ENCODE measurements at regions not wholly inside any gene's neighbourhood (a gene's known extent, or its start where the extent isn't known, plus 50 kb on each side); places are given as distances from the start of the nearest gene placed in this dataset.

DNA sequence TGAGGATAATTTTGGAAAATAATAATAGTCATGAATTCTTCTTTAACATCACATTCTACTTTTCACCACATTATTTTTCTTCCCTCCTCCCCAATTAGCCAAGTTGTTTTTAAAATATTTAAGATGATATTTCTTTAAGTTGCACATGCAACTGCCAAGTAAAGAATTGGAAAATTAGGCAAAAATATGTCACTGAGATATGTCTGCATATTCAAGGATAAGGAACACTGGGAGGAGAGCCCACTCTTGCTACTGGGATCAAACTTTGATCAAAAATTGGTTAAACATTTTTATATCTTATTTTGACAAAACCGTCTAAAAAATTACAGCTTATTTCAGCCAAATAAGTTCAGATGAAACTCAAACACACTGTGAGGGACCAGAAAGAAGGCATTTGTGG is 231.2 kb upstream of the TMTC1 start:
- DNase-seq: no peak

DNA sequence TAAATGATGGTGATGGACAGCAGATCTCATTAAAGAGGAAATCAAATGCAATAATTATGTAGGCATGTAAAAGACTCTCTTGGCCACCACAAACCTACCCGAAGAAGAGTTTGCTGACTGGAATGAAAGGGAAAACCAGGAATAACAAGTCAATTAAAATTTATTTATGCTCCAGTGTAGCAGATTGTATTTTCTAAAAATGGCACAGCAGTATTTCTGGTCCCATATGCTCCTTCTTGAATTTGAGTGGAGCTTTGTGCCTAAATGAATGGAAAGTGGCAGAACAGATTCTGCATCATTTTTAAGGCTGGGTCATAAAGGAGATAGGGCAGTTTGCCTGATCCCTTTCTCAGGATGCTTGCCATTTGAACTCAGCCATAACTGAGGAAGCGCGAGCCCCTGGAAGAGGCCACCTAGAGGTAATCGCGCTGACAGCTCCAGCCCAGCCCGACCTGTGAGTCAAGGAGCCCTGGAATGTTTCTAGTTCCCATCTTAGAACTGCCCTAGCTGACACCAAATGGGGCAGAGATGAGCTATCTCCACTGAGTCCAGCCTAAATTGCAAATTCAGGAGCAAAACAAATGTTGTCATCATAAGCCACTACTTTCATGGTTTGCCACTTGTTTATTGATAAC is 229.2 kb upstream of the TMTC1 start:
- no peak for DNase-seq

DNA sequence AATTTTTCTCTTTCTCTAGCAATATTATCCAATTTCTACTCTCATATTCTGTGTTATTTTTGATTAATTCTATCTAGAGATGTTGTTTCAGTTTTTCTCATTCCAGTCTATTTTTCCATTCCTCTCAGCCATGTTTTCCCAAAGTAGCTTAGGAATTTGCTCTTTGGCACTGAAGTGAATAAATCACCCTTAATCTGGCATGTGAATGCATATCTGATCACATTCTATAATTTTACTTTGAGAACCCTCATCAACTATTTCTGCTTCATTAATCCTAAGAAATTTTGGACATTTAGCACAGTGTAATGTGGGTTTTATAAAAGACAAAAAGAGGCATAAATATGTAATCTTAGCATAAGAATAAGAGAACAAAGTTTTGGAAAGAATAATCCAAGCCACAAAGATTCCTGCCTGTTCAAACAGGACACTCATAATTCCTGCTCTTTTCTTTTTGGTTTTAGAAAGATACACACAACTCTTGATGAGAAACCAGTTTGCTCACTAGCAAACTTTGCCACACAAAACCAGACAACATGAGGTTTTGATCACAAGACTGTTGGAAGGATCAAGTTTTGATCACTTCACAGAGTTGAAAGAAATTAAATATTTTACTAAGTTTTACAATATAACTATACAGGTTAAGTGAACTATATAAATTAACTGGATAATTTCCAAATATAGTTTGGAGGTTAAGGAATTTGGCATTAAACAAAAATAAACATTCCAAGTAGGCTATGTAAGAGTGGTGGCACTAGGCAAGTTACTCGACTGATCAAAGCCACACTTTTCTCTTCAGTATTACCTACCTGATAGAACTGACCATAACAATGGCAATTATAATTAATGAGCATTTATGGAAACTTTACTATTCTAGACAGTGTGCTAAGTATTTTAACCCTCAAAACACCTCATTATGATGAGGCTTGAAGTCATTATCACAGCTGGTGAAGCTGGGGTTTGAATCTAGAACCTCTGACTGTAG is 226.6 kb upstream of the TMTC1 start:
- no peak for DNase-seq

DNA sequence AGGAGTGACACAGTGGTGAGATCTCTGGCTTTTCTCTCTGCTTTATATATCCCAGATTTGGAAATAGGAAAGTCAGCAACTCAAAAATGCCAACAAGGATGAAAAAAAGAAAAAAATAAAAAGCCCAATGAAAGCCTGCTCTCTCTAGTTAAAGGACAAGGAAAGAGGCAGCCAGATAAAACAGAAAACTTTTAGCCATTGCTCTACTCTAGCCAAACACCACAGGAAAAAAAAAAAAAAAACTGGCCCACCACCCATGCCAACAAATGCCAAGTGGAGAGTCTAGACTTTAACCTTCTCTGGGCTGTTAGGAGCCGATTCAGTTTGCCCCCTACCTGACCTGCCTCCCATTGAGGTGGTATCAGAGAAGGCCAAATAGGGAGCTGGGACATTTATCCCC is 222.3 kb upstream of the TMTC1 start:
- DNase-seq: no peak

DNA sequence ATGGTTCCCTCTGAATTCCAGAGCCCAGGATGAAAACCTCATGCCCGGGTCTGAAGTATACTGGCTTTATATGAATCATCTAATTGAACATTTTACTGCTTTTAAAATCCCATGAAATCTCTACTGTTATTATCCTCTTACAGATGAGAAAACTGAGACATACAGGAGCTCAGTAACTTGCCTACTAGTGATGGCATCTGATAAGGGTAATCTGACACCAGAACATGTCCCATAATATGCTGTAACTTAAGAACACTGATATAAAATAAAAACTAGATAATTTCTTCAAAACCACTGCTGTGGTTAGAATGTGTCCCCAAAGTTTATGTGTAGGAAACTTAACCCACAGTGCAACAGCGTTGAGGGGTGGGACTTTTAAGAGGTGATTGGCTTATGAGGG is 219.6 kb upstream of the TMTC1 start:
- no peak for DNase-seq

DNA sequence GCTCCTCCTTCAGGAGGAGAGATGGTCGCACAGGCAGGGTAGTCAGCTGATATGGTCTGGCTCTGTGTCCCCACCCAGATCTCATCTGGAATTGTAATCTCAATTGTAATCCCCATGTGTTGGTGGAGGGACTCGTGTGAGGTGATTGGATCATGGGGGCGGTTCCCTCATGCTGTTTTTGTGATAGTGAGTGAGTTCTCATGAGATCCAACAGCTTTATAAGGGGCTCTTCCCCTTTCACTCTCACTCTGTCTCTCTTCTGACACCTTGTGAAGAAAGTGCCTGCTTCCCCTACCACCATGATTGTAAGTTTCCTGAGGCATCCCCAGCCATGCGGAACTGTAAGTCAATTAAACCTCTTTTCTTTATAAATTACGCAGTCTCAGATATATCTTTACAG is 218.9 kb upstream of the TMTC1 start:
- DNase-seq: no peak

DNA sequence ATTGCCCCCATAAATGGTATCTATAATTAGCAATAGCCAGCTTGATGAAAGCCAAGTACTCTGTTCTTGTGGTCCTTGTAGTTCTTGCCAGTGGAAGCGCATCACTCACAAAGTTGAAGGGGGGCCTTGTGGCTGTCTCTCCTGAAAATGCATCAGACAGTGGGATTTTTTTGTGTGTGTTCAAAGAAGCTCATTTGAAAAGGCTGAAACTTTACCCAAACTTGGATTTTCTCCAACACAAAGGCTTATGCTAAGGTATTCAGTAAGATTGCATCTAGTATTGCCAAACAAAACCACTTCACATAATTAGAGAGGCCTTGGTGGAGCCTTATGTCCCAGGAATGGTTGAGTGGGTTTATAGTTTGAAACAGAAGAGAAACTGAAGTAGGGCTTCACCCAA is 216.7 kb upstream of the TMTC1 start:
- no peak for DNase-seq

DNA sequence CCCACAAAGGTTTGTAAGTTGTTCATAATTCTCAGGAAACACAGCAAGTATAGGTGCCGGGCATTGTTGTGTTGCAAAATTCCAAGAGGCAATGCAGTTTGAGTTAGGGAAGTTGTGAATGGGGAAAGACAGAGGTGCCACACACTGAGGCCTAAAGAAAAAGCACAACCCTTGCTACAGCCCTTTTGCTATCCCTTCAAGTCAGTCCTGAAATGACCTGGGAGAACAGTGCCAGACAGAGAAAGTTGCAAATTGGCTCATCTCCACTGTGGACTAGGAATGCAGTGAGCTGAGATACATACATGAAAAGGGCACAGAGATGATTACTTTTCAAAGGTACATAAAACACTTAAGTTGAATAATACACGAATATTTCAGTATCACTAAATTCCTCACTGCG is 213.3 kb upstream of the TMTC1 start:
- DNase-seq: no peak

DNA sequence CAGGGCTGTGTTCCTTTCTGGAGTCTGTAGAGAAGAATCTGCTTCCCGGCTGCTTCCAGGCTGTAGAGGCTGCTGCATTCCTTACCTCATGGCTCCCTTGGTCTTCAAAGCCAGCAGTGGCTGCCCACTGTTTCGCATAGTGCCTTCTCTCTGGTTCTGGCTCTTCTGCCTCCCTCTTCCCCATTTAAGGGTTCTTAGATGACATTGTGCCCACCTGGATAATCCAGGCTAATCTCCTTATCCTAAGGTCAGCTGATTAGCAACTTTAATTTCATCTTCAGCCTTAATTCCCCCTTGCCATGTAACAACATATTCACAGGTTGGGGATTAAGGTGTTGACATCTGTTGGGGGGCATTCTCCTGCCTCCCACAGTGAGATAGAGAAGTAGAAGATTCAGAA is 208.6 kb upstream of the TMTC1 start:
- no peak for DNase-seq

DNA sequence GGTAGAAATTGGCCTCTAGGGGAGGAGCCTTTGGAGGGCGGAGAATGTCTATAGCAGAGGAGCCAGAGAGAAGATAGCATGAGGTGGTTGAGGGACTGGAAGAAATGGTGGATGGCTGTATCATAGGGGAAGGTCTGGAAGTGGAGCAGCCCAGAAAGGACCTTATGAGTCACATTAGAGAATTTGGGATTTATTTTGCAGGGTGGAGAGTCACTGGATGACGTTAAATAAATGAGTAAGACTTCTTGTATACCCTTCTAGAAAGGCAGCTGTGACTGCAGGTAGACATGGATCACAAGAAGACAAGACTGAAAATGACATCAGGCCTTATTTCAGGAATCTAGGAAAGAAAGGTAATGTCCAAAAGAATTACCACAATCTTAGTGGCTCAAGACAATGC is 208.2 kb upstream of the TMTC1 start:
- no peak for DNase-seq

DNA sequence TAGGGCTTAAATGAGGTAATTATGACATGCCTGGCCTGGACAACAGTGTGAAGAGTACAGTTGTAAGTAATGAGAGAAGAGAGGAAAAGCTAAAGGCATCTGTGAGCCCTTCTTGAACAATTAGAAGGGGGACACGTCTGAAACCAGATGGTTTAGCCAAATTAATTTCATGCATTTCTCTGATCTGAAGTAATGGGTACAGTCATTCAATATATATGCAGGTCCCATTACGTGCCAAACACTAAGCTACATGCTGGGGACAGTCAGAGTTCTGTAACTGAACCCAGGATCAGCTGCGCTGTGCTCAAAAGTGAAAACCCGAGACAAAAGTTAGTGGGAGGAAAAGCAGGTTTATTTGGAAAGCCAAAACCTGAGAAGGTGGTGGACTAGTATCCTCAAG is 207.2 kb upstream of the TMTC1 start:
- DNase-seq: no peak

DNA sequence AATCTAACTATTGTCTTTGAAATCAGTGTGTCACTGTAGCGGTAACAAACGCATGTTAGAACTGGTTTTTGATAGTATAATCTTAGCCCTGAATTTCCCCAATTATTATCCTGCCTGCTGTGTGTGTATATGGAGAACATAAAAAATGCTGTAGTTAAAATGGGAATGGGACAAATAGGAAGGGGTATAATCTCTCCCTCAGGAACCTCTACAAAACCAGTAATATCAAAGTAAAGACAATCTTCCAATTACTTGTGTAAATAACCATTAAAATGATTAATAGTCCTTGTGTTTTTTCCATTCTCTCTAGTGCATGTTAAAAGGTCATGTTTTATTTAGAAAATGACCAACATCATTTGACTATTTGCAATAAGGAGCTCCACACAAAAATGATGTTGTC is 200.1 kb upstream of the TMTC1 start:
- DNase-seq: no peak

DNA sequence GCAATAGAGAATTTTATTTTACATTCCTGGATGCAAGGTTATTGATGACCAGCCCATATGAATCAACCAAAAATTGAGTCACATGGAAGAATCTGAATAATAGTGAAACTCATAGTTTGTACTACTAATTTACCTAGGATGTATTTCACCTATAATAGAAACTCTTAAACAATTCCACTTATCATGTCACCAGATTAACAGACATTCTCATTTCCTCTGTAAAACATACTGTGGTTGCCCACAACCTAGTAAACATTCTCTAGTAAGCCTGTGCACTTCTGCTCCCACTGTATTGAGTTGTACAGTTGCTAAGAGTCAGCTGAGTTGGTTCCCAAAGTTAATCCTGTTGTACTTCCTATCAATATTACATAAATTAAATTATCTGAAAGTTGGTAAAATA is 196.6 kb upstream of the TMTC1 start:
- no peak for DNase-seq

DNA sequence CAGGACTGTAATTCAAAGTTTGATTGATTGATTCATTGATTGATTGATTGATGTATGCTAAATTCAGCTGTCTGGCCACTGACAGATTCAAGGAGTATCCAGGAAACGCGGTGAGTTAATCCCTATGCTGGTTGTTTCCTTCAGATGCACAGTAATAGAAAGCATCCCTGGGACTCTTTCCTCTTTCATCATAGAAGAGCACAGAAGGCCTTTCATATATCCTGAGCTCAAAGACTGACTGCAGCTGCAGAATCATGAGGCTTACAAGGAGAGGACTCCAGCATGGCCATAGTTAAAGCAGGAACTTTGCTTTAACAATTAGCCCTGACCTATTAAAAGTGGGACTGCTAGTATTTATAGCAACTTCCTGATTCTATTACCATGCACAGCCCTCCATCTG is 187.7 kb upstream of the TMTC1 start:
- no peak for DNase-seq

DNA sequence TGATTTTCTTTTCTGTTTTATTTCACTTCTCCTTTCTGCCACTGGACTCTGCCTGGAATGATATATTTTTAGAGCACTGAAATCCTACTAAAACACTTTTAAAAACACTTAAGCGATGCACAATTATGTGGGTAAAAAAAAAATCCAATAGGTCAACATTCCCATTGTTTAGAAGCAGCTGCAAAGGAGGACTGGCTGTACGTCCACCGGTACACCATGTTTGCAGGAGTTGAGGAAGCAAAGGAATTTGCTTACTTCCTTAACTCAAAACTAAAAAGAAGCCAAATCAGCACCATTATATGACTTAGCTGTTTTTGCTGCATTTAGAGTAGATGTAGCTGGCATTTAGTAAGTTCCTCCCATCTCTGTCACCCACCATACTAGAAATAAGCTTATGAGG is 186.8 kb upstream of the TMTC1 start:
- no peak for DNase-seq

DNA sequence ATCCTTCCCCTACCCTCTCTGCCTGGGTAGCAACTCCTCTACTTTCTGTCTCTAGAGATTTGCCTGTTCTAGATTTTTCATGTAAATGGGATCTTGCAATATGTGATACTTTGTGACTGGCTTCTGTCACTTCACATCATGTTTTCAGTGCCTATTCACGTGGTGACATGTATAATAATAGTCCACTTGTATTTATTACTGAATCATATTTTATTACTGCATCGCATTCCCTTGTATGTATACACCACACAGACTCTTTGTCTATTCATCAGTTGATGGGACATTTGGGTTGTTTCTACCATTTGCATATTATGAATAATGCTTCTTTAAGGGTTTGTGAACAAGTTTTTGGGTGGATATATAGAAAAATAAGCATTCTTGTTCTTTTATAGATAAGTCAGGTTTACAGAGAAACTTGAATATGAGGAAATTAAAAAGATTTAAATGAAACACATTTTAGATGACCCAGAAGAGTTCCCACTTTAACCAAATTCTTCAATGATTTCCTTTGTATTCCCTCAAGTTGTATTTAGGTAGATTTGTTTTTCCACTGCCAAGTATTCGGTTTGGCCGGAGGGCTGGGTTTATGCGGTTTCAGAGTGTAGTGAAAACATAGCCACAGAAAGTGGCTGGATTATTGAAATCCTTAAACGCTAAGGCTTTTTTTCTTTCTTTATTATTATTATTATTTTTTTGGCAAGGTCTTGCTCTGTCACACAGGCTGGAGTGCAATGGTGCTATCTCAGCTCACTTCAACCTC is 178.7 kb upstream of the TMTC1 start:
- DNase-seq: no peak

DNA sequence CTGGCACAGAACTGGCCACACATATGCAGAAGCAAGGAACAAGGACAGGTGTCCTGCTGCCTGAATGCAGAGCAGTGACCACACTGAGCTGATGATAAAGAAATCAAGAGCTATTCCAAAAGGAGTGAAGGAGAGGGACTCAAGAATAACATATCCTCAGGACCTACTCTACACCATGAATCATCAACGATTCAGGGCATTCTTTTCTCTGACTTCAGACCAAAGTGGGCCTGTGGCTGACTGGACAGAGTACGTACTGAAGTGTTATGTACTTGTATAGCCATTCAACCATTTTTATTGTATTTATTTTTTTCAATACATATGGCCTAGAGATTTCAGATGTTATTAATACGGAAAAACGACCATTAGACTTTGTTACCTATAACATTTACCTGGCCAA is 177.5 kb upstream of the TMTC1 start:
- DNase-seq: no peak

DNA sequence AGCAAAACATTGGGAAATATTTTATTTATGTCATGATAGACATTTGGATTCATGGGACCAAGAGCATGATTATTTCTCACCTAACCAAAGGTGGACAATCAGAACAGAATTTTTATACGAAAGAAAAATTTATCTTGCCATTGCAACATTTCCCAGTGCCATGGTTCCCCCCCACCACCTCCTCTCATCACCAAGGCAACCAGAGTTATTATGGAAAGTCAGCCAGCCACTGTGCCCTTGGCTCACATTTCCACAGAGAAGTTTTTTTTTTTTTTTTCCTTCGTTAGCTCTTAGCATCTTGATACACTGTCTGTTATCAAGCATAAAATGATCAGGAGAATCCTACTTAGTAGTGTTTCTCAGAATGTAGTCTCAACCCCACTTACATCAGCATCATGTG is 176.4 kb upstream of the TMTC1 start:
- DNase-seq: no peak

DNA sequence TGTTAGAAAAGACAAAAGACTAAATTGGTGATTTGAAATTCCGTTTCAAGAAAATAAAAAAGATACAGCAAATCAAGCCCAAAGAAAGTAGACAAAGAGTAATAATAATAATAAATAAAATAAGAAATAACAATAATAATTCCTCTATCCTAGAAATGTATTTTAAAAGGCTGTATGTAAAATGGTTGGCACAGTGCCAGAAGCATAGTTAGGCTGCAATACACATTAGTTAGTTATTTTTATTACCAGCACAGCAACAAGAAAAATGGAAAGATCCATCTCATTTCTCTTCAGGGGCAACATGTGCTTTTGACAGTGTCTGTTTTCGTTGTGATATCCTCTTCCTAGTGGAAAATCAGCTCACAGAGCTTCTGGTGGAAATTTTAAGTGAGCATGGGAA is 174.1 kb upstream of the TMTC1 start:
- DNase-seq: no peak

DNA sequence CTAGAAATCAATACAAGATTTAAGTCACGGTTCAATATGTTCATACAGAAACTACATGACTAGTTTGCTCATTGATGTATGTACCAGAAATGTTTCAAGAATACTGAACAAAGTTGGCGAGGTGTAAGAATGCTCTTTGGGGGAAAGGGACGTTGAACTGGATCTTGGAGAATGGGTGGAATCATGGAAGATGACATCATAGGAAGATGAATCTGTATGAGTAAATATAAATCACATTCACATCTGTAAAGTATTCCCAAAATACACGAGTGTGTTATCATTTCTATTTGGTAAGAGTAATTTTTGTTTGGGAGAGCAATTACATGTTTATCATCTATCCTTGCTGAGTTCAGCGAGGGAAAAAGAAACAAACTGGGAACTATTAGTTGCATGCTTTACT is 162.2 kb upstream of the TMTC1 start:
- DNase-seq: no peak

DNA sequence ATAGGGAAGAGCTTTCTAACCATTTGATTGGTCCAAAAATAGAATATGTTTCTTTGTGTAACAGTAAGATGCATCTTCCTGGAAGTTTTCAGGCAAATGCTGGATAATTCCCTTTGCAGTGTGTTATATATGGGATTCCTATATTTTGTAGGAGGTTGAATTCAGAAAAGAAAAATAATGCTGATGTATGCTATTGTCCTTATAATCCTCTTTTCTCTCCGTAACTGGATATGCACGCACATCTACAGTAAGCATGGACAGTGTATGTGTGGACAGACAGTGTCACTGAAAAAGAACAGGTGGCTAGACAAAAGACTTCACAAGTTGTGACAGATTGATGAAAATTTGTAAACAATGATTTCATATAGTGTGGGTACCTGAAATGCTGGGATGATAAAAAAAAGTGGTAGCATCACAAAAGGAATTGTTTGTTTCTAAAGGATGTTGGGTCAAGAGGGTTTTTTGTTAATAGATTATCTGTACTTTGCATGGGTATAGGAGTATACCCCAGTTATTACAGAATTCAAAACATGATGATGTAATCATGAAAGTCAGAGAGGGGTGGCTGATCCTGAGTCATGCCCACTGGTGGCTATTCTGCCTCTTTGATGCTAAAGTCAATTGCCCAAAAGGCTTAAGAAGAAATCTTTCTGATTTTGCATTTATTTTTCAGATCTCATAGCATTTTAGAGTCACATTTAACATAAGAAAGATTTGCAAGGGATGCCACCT is 160.7 kb upstream of the TMTC1 start:
- DNase-seq: no peak

DNA sequence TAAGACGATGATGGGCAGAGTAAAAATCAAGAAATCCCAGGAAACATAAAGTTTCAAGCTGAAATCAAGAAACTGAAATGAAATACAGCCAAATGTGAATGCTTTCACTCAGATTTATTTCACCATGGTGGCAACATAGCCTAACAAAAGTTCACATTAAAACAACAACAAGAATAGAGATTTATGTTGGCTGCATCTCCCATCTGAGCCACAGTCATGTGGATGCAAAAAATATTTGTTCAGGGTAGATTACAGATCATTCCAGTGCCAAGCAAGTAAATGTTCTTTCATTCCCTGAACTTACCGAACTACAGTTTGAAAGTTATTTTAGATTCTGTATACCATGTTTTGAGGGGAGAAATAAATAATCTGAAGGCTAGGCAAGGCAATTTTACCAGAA is 159.9 kb upstream of the TMTC1 start:
- DNase-seq: no peak

DNA sequence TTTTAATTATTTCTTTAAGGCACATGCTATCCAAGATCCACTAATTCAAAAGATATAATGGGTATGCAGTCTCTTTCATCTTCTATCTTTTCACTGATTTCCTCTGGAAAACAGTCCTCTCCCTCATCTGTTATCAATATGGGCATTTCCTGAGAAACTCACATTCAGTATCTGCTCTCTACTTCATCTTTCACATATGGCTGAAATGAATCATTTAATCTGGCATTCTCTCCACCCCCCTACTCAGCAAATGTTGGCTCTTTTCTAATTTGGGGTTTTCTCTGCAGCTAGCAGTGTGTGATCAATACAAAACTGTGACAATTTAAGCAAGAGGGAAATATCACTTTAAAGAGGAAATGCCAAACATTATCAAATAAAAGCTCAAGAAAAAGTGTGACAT is 157.1 kb upstream of the TMTC1 start:
- no peak for DNase-seq

All from T-helper 2 cell (primary cell).